MM.1S (cell line): ENCODE measurements at regions not wholly inside any gene's neighbourhood (a gene's known extent, or its start where the extent isn't known, plus 50 kb on each side); places are given as distances from the start of the nearest gene placed in this dataset.

Source experiments
- DNase-seq: peaks from one replicate; pipeline ENCODE4 v3.0.0-alpha.2; 2015
- H2AFZ ChIP-seq: fragments of 300-600 bp; sonication (generic); 2 replicates; pipeline ENCODE4 v1.6.0; 2016; ENCODE audit warnings: antibody characterized with exemption, low read length
- H3F3A ChIP-seq: fragments of 300-600 bp; sonication (generic); 2 replicates; pipeline ENCODE4 v1.6.1; 2016; ENCODE audit warnings: mild to moderate bottlenecking, antibody characterized with exemption, low read length, moderate library complexity, mixed read lengths; ENCODE audit not compliant: insufficient read depth
- H3K27ac ChIP-seq: fragments of 300-600 bp; sonication (generic); 2 replicates; pipeline ENCODE4 v1.5.1; 2016; ENCODE audit warnings: mild to moderate bottlenecking, low read length
- H3K27me3 ChIP-seq: fragments of 300-600 bp; sonication (generic); replicated peaks from 2 replicates; pipeline ENCODE4 v1.6.0; 2016; ENCODE audit warnings: low read length; ENCODE audit not compliant: insufficient read depth
- H3K36me3 ChIP-seq: fragments of 300-600 bp; sonication (generic); replicated peaks from 2 replicates; pipeline ENCODE4 v1.6.1; 2016; ENCODE audit warnings: mild to moderate bottlenecking, low read length, mixed read lengths; ENCODE audit not compliant: insufficient read depth
- H3K4me1 ChIP-seq: fragments of 300-600 bp; sonication (generic); 2 replicates; pipeline ENCODE4 v1.6.1; 2016; ENCODE audit warnings: low read length, mixed read lengths
- H3K4me2 ChIP-seq: fragments of 300-600 bp; sonication (generic); 2 replicates; pipeline ENCODE4 v1.6.0; 2016; ENCODE audit warnings: low read depth, low read length
- H3K4me3 ChIP-seq: fragments of 300-600 bp; sonication (generic); 2 replicates; pipeline ENCODE4 v1.5.1; 2016; ENCODE audit warnings: low read length, mixed read lengths
- H3K79me2 ChIP-seq: fragments of 300-600 bp; sonication (generic); 2 replicates; pipeline ENCODE4 v1.6.1; 2016; ENCODE audit warnings: mixed run types, low read length, mixed read lengths
- H3K9ac ChIP-seq: fragments of 300-600 bp; sonication (generic); 2 replicates; pipeline ENCODE4 v1.6.1; 2016; ENCODE audit warnings: low read length, mixed read lengths
- H3K9me2 ChIP-seq: fragments of 300-600 bp; sonication (generic); replicated peaks from 2 replicates; pipeline ENCODE4 v1.6.1; 2016; ENCODE audit warnings: mild to moderate bottlenecking, low read length, mixed read lengths; ENCODE audit not compliant: insufficient read depth
- H3K9me3 ChIP-seq: fragments of 300-600 bp; sonication (generic); replicated peaks from 2 replicates; pipeline ENCODE4 v1.6.1; 2016; ENCODE audit warnings: mild to moderate bottlenecking, low read length, mixed read lengths; ENCODE audit not compliant: insufficient read depth
- H4K20me1 ChIP-seq: fragments of 300-600 bp; sonication (generic); 2 replicates; pipeline ENCODE4 v1.6.1; 2016; ENCODE audit warnings: mild to moderate bottlenecking, low read length, moderate library complexity, mixed read lengths; ENCODE audit not compliant: insufficient read depth
- CTCF ChIP-seq: fragments of 300-600 bp; sonication (generic); IDR thresholded peaks from 2 replicates; pipeline ENCODE4 v1.5.1; 2016; ENCODE audit warnings: antibody characterized with exemption, low read length, mixed read lengths
- EZH2 ChIP-seq: fragments of 300-600 bp; sonication (generic); optimal IDR thresholded peaks from 2 replicates; pipeline ENCODE3; 2017; ENCODE audit warnings: low read depth, mild to moderate bottlenecking, antibody characterized with exemption, low read length, mixed read lengths
- EZH2phosphoT487 ChIP-seq: fragments of 300-600 bp; sonication (generic); IDR thresholded peaks from 2 replicates; pipeline ENCODE4 v1.6.1; 2018; ENCODE audit warnings: antibody characterized with exemption, low read length

GRCh38 chr15:61500523-61500922 is 271.4 kb upstream of the RORA start:
- Histone ChIP-seq H3F3A (no peaks in the 10 kb centered on the region), H3K27ac (no peak overlapping the region), H3K4me3 (no peak overlapping the region), H3K4me1 (no peaks in the 10 kb centered on the region), H4K20me1 (no peaks in the 10 kb centered on the region), H3K27me3 (no peaks in the 10 kb centered on the region), H2AFZ (no peak overlapping the region), H3K9me3 (no peaks in the 10 kb centered on the region), H3K4me2 (no peak overlapping the region), H3K36me3 (no peaks in the 10 kb centered on the region), H3K9me2 (no peaks in the 10 kb centered on the region), H3K79me2 (no peaks in the 10 kb centered on the region), H3K9ac (no peak overlapping the region)
- TF ChIP-seq EZH2phosphoT487 (no peak), EZH2 (no peak), CTCF (no peak)
- DNase-seq: no peak

- Histone ChIP-seq H3K27ac (no peak overlapping the region), H4K20me1 (no peaks in the 10 kb centered on the region), H3K79me2 (no peaks in the 10 kb centered on the region), H3K4me2 (no peak overlapping the region), H3K9me2 (no peaks in the 10 kb centered on the region), H3K36me3 (no peaks in the 10 kb centered on the region), H3K4me1 (no peaks in the 10 kb centered on the region), H3K4me3 (no peak overlapping the region), H3K9ac (no peak overlapping the region), H2AFZ (no peak overlapping the region), H3F3A (no peaks in the 10 kb centered on the region), H3K9me3 (no peaks in the 10 kb centered on the region), H3K27me3 (no peaks in the 10 kb centered on the region)
- no peak for DNase-seq
- TF ChIP-seq EZH2phosphoT487 (no peak), CTCF (no peak), EZH2 (no peak)
These were observed 270.3 kb upstream of the RORA start for GRCh38 chr15:61499376-61499775.

- Histone ChIP-seq H3K4me3 (no peak overlapping the region), H3K4me2 (no peak overlapping the region), H3K27me3 (no peaks in the 10 kb centered on the region), H3K4me1 (no peaks in the 10 kb centered on the region), H3K9me3 (no peaks in the 10 kb centered on the region), H3K79me2 (no peaks in the 10 kb centered on the region), H3K9me2 (no peaks in the 10 kb centered on the region), H3K9ac (no peak overlapping the region), H3K36me3 (no peaks in the 10 kb centered on the region), H3F3A (no peaks in the 10 kb centered on the region), H4K20me1 (no peaks in the 10 kb centered on the region), H2AFZ (no peak overlapping the region), H3K27ac (no peak overlapping the region)
- TF ChIP-seq EZH2: no peak
- TF ChIP-seq CTCF: no peak
- no peak for TF ChIP-seq EZH2phosphoT487
- no peak for DNase-seq
These were observed 260.5 kb upstream of the RORA start for GRCh38 chr15:61489571-61489970.
